NK-92 (cell line): ENCODE measurements at regions not wholly inside any gene's neighbourhood (a gene's known extent, or its start where the extent isn't known, plus 50 kb on each side); places are given as distances from the start of the nearest gene placed in this dataset.

Source experiments
- DNase-seq: peaks from one replicate; lab custom pipeline; 2025; ENCODE audit not compliant: unreplicated experiment; lab: John Stamatoyannopoulos, UW

- DNase-seq, result no peak
Observed at GRCh38 chr10:63735305-63735704, 214.1 kb downstream of the REEP3 start.

DNA sequence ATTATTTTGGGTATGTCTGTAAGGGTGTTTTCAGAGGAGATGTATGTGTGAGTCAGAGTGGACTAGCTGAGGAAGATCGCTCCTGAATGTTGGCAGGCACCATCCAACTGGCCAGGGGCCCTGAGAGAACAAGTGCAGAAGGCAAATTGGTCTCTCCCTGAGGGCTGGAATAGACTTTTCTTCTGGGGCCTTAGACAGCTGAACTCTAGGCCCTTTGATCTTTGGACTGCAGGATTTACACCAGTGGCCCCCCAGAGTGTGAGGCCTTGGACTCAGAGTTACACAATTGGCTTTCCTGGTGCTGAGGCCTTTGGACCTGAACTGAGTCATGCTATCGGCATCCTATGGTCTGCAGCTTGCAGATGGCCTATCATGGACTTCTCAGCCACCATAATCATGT is 217.2 kb downstream of the REEP3 start:
- no peak for DNase-seq

GRCh38 chr10:63744060-63744941 is 223.1 kb downstream of the REEP3 start:
- no peak for DNase-seq

GRCh38 chr10:63749915-63750314 is 228.7 kb downstream of the REEP3 start:
- no peak for DNase-seq

- DNase-seq, result no peak
Observed at GRCh38 chr10:63751836-63752235, 230.6 kb downstream of the REEP3 start.

- no peak for DNase-seq
Observed at GRCh38 chr10:63752318-63752717, 231.1 kb downstream of the REEP3 start.

DNA sequence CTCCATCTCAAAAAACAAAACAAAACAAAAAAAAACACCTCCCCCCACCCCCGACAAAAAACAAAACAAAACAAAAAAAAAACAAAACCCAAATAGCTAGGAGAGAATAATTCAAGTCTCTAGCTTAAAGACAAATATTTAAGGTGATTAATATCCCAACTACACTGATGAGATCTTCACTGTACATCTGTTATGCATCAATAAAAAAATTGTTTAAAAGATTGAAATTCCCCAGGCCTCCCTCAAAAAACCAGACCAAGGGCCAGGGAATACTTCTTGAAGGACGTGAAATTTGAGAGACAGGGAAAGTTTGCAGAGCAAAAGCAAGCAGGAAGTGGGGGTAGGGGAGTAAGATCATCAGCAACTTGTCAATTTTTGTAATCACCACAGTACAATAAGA is 232.6 kb downstream of the REEP3 start:
- no peak for DNase-seq

- DNase-seq, result no peak
Observed at GRCh38 chr10:63755441-63755840, 234.2 kb downstream of the REEP3 start.

GRCh38 chr10:63757067-63757466 is 235.9 kb downstream of the REEP3 start:
- DNase-seq, result no peak

DNA sequence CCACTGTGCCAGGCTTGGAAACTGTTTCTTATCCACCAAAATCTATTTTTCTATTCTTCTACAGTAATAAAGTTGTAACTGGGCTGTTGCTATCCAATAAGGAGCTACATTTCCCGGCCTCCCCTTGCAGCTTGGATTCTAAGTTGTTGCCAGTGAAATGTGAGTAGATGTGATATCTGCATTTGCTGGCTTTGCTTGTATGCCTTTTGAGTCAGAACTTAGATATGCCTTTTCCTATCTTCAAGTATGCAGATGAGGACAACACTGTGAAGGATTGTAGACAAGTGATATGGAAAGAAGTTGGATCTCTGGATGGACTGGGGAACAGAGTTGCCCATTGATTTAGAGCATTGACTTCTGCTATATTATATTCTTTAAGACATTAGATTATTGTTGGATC is 236.9 kb downstream of the REEP3 start:
- DNase-seq, result no peak

- no peak for DNase-seq
Observed at GRCh38 chr10:63759335-63759734, 238.1 kb downstream of the REEP3 start.

DNA sequence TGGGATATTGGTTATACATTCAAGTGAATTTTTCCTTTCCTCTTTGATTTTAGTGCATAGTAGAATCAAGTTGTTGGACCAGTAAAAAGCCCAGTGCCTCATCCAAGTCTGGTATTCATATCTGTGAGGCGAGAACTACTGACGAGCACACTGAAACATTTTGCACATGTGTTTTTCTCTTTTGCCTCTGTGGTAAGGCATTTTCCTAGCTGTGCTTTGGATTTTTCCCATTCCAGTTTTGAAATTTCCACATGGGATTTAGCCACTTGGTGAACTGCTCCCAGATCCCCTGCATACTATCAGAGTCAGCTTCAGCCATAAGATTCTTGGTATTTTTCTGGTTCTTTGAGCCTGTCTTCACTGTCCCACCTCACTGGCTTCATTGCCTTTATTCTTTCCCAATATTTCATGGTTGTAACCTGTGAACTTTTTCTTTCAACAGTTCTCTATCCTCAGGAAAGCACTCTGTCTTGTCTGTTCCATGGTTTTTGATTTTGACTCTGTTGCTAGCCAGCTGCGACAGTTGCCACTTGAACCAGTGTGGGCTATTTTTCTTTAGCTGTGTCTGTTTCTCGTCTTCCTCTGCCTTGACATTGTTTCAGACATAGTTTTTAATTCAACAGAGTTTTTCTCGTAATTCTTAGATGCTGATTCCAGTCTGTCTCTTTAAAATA is 239.0 kb downstream of the REEP3 start:
- DNase-seq, result no peak

DNA sequence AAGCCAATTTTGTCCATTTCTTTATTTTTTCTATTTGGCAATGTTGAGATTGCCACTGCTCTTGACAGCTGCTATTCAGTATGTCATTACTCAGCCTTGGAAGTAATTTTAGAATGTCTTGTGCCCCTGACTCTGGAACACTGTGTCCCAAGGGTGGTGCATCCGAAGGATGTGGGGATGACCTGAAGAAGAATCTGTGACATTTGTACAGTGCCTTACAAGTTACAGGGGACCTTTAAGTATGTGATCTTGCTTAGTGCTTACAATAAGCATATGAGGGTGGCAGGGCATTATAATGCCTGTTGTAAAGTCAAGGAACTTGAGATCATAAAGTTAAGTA is 239.5 kb downstream of the REEP3 start:
- DNase-seq, result no peak

DNA sequence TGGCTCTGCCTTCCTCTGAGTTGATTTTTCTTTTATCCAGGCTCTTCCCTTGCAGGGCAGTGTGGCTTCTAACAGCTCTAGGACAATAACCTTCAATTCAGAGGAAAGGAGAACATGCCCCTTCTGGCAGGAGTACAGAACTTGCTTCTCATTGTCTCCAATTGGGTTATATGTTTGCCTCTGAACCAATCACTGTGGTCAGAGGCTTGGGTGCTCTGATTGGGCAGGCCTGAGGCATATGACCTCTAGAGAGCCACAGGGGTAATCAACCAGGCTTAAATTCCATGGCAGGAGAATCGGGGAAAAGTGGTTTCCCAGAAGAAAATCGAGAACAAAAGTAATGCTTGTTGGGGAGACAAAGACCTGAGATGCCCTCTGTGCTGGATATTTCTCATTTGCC is 240.0 kb downstream of the REEP3 start:
- no peak for DNase-seq

DNA sequence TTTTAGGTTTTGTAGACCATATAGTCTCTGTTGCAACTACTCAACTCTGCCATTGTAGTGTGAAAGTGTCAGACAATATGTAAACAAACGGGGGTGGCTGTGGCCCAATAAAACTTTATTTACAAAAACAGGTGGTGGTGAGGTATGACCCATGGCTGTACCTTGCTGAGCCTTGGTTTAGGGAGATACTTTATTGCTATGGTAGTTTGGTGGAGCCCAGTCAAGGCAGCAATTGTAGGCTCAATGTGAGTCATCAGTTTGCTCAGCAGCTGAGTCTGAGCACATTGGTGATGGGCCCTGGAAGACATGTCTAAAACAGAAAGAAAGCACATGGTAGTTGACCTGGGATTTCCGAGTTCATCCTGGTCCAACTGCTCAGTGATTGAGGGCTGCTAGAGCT is 242.5 kb downstream of the REEP3 start:
- no peak for DNase-seq

- no peak for DNase-seq
Observed at GRCh38 chr10:63765126-63765525, 243.9 kb downstream of the REEP3 start.

DNA sequence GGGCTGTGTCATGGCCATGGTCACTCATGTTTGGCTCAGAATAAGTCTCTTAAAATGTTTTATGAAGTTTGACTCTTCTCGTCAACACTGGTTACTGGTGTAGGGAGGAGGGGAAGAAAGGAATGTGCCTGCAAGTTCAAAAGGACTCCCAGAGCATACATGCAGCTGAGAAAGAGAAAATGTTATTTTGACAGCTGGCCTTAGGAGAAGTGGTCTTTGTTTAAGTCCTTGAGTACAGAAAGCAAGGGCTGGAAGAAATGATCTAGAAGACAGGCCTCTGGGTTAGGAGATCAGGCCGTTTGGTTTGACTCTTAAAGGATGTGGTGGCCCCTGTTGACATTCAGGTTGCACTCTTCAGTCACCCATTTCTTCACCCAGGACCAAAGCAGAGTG is 245.5 kb downstream of the REEP3 start:
- no peak for DNase-seq

DNA sequence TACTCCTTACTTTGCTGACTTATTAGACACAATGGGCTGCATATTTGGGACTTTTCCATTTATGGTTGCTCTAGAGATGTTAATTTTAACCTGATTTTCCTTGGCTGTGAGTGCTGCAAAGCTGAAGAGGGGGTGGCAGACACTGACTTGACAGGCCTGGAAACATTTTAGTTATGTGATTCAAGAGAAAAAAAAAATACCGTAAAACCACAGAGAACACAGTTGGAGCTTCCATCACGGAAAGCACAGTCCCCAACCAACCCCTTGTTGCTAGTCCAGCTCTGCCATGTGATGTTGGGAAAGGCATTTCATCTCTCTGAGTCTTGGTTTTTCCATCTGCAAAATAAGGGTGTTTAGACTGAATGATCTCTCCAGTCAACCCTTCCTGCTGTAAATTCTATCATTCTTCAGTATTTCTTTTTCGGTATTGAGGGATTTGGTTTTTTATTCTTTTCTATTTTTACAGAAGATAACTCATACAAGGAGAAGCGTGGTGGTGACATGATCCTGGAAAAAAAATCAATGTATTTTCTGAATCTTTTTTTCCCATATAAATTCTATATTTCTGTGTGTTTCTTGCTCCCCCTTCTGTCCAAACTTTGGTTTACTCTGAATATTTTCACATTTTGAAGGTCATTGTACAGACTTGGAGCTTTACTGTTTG is 246.1 kb downstream of the REEP3 start:
- DNase-seq, result no peak

DNA sequence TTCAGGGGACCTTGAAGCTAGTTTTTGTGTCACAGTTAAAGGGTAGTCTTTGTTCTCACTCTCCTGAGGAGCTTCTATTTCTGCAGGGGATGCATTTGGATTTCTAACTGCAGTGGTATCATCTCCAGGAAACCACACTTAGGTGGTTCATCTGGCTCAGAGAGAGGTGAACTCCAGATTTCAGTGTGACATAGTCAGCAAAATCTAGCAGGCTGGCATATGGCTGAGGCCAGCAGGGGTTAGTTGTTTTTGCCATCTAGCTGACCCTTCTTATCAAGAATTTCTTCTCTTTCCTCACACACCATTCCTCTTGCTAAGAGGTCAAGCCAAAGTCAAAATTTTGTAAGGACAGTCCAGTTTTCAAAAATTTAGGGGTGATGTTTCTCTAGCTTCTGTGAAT is 248.2 kb downstream of the REEP3 start:
- no peak for DNase-seq

- no peak for DNase-seq
Observed at GRCh38 chr10:63770523-63770922, 249.3 kb downstream of the REEP3 start.

- no peak for DNase-seq
Observed at GRCh38 chr10:63772491-63772890, 251.3 kb downstream of the REEP3 start.

DNA sequence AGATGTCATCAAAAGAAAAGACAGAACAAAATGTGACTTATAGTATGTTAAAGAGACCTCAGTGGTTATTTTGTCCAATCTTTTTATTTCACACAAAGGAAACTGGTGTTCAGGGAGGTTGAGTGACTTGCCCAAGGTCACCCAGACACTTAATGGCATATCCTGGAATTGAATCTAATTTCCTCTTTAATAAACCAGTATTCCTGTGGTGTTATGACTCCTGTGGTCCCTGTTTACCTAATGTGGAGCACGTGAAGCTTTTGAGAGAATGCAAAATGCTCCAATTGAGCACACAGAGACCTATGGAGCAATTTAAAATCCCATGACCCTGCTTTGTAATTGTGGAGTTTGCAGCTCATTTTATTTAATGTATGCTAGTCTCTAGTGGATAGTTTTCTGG is 251.9 kb downstream of the REEP3 start:
- no peak for DNase-seq
